GM18861 (cell line): ENCODE measurements at regions not wholly inside any gene's neighbourhood (a gene's known extent, or its start where the extent isn't known, plus 50 kb on each side); places are given as distances from the start of the nearest gene placed in this dataset.
"Not testable (repeated sequence)": the region's sequence is repeated elsewhere in the genome, so short reads cannot be mapped to it uniquely, and the experiment has no call there.

Experiments used
- ATAC-seq: cut with Tn5 transposase; IDR thresholded peaks from one replicate; pipeline ENCODE4 v1.9.1; 2021; ENCODE audit not compliant: unreplicated experiment

GRCh38 chr7:155377071-155377837, 79.6 kb downstream of the INSIG1 start:
- ATAC-seq, result no peak

GRCh38 chr7:155377838-155378579, 79.9 kb upstream of the EN2 start:
- no peak for ATAC-seq

DNA sequence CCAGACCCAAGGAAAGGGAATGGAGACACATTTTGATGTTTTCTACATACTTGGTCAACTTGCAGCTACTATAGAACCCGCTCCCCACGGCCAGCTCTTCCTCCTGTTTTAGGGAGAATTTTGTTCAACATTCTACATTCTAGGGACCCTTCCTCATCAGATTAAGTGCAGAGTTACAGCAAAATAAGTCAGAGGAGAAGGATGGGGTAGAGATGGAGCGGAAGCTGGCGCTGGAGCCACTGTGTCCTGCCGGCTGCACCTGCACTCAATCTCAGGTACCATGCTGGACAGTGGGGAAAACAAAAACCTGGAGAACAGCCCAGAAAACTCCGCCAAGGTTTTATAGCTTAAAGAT, 79.4 kb upstream of the EN2 start:
- ATAC-seq, result no peak

DNA sequence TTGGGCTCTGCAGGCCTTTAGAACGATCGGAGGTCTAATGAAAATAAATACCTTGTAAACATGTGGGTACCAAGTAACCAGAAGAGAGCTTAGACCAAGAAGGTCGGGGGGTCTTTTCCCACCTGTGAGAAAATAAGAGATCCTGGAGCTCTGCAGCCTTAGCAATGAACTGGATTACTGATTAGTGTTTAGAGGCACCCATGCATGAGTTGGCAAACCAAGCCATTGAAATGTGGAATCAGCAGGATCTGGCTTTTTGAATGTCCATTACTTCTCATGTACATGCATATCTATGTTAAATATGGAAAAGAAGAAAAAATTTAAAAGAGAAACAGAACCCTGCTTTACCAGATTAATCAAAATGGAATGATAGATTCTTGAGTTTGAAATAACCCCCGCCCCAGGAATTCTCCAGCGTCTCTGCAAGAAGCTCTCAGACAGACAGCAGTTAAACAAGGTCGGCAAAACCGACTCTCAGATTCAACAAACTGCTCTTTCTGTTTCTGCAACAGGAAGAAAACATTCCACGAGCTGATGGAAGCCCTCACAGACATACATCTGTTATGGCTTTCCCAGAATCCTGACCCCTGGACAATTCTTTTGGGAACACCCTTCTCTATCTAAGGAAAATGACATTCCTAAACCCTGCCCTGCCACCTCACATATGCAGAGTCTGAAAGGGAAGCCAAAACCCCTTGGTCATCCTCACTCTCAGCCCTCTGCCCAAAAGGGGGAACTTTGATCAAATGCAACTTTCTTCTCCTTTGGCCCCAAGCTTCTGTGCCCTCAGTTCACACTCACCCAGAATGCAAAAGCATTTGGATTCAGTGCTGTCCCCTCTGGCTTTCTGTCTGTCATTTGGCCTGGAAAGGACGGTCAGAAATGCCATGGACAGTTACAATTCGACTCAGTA, 78.7 kb upstream of the EN2 start:
- no peak for ATAC-seq

GRCh38 chr7:155380221-155380861, 77.6 kb upstream of the EN2 start:
- ATAC-seq, result no peak

- ATAC-seq, result no peak
Observed at GRCh38 chr7:155380976-155381851, 76.7 kb upstream of the EN2 start.

DNA sequence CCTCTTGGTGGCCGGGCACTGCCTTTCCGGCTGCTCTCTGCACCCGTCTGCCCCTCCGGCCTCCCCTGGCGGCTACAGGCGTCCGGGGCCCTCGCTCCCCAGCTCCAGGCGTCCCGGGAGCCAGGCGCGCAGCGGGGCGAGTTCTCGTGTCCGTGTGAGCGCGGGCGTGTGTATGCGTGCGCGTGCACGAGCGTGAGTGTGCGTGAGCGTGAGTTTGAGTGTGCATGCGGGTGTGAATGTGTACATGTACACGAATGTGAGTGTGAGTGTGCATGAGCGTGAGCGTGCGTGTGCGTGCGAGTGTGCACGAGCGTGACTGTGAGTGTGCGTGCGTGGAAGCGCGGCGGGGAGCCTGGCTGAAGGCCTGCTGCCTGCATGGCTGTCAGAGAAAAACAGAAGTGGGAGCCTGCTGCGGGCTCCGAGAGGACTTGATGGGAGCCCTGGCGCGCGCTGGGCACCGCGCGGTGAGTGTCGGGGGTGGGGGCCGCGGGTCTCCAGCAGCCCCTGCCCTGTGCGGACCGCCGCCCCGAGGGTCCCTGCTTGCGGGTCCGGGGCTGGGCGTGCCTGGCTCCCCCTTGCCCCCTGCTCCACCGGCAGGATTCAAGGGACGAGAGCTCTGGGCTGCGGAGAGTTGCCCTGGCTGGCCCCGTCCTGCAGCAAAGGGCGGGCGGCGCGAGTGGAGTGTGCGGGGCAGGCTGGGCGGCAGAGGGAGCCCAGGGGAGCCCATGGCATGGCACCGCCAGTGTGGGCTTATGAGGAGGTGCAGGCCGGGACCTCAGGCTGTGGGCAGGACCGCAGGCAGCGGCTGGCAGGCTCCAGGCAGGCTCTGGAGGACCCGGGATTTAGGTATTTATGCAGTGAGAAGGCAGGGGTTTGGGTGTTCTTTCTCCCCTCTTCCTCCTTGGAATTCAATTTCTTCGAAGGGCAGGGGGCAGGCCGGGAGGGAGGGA, 75.8 kb upstream of the EN2 start:
- ATAC-seq, result no peak

- no peak for ATAC-seq
Observed at GRCh38 chr7:155382802-155383171, 75.1 kb upstream of the EN2 start.

- no peak for ATAC-seq
Observed at GRCh38 chr7:155383756-155384491, 74.0 kb upstream of the EN2 start.

GRCh38 chr7:155384751-155385150, 73.2 kb upstream of the EN2 start:
- no peak for ATAC-seq

DNA sequence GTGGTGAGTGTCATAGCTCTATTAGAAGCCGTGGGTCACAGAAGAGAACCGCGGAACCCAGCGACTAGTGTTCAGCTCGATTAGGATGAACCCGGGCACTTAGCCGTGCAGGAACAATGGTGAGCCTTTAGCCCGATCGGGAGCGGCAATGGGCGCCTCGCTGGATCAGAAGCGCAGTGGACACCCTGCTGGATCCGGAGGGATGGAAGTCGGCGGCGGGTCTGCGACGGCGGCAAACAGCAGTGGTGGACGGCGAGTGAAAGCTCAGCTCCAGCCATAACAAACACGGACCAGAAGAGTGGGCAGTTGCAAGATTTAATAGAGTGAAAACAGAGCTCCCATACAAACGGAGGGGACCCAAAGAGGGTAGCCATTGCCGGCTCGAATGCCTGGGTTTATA, 72.7 kb upstream of the EN2 start:
- not testable (repeated sequence) for ATAC-seq

GRCh38 chr7:155386608-155387007, 71.3 kb upstream of the EN2 start:
- no peak for ATAC-seq

- no peak for ATAC-seq
Observed at GRCh38 chr7:155387066-155387620, 70.8 kb upstream of the EN2 start.

- no peak for ATAC-seq
Observed at GRCh38 chr7:155388561-155388960, 69.4 kb upstream of the EN2 start.

- no peak for ATAC-seq
Observed at GRCh38 chr7:155391414-155391813, 66.5 kb upstream of the EN2 start.

- no peak for ATAC-seq
Observed at GRCh38 chr7:155392726-155393570, 65.0 kb upstream of the EN2 start.

GRCh38 chr7:155394413-155394812, 63.5 kb upstream of the EN2 start:
- ATAC-seq, result no peak
